ENCODE measurements at regions not wholly inside any gene's neighbourhood (a gene's known extent, or its start where the extent isn't known, plus 50 kb on each side); places are given as distances from the start of the nearest gene placed in this dataset.

GRCh38 chr21:14759285-14759684 lies 213.2 kb upstream of the SAMSN1 start:
- no peak for DNase-seq
- Mint-ChIP-seq H3K4me3 (no peak overlapping the region), H3K27me3 (no peaks in the 10 kb centered on the region), H3K4me1 (ENCODE audit: low read depth) (peaks cover 1% of the 10 kb centered on the region), H3K36me3 (no peaks in the 10 kb centered on the region), H3K9me3 (no peaks in the 10 kb centered on the region), H3K27ac (no peak overlapping the region)
- CTCF ChIA-PET = no interaction called here
- intact Hi-C loops (cut with micrococcal nuclease) = no loop called here
- POLR2A ChIA-PET = no interaction called here

- ChIA-PET POLR2A (no interaction called here), CTCF (no interaction called here)
- H3K4me1 Mint-ChIP-seq (ENCODE audit: low read depth) = peaks cover 1% of the 10 kb centered on the region
- intact Hi-C loops (cut with micrococcal nuclease) = no loop called here
- no peaks in the 10 kb centered on the region for H3K9me3 Mint-ChIP-seq
- no peak for DNase-seq
- no peaks in the 10 kb centered on the region for H3K36me3 Mint-ChIP-seq
- H3K4me3 Mint-ChIP-seq = no peak overlapping the region
- H3K27ac Mint-ChIP-seq = no peak overlapping the region
- no peaks in the 10 kb centered on the region for H3K27me3 Mint-ChIP-seq
Measured at GRCh38 chr21:14758849-14759248, 212.7 kb upstream of the SAMSN1 start.

- no peaks in the 10 kb centered on the region for H3K27me3 Mint-ChIP-seq
- no peak overlapping the region for H3K27ac Mint-ChIP-seq
- intact Hi-C loops (cut with micrococcal nuclease) = no loop called here
Measured at GRCh38 chr21:14757533-14758327, 211.6 kb upstream of the SAMSN1 start.

GRCh38 chr21:14755086-14755485 lies 209.0 kb upstream of the SAMSN1 start:
- intact Hi-C loops (cut with micrococcal nuclease) = no loop called here
- Mint-ChIP-seq H3K4me1 (ENCODE audit: low read depth) (no peaks in the 10 kb centered on the region), H3K36me3 (no peaks in the 10 kb centered on the region), H3K4me3 (no peak overlapping the region), H3K9me3 (no peaks in the 10 kb centered on the region), H3K27ac (no peak overlapping the region), H3K27me3 (no peaks in the 10 kb centered on the region)
- DNase-seq = no peak
- POLR2A ChIA-PET = no interaction called here
- CTCF ChIA-PET = no interaction called here

More at GRCh38 chr21:14757533-14758327, 211.6 kb upstream of the SAMSN1 start:
- no peaks in the 10 kb centered on the region for H3K9me3 Mint-ChIP-seq
- H3K4me3 Mint-ChIP-seq = no peak overlapping the region
- no peaks in the 10 kb centered on the region for H3K36me3 Mint-ChIP-seq
- ChIA-PET POLR2A (no interaction called here), CTCF (no interaction called here)
- no peak for DNase-seq
- peaks cover 1% of the 10 kb centered on the region for H3K4me1 Mint-ChIP-seq (ENCODE audit: low read depth)

- ChIA-PET CTCF (no interaction called here), POLR2A (no interaction called here)
- Mint-ChIP-seq H3K36me3 (no peaks in the 10 kb centered on the region), H3K27ac (no peak overlapping the region), H3K4me3 (no peak overlapping the region), H3K4me1 (ENCODE audit: low read depth) (no peaks in the 10 kb centered on the region), H3K27me3 (no peaks in the 10 kb centered on the region), H3K9me3 (no peaks in the 10 kb centered on the region)
- no peak for DNase-seq
- intact Hi-C loops (cut with micrococcal nuclease) = no loop called here
Measured at GRCh38 chr21:14754682-14755081, 208.6 kb upstream of the SAMSN1 start.

GRCh38 chr21:14754259-14754604 lies 208.1 kb upstream of the SAMSN1 start:
- no peak overlapping the region for H3K27ac Mint-ChIP-seq
- H3K36me3 Mint-ChIP-seq = no peaks in the 10 kb centered on the region
- no peak overlapping the region for H3K4me3 Mint-ChIP-seq
- ChIA-PET CTCF (interaction anchor here (0.9 kb wide), 1 partner anchor 11 kb away, joined by 4 read pairs; no protein-coding TSS in a partner anchor), POLR2A (no interaction called here)
- H3K9me3 Mint-ChIP-seq = no peaks in the 10 kb centered on the region
- H3K4me1 Mint-ChIP-seq (ENCODE audit: low read depth) = no peaks in the 10 kb centered on the region
- DNase-seq = no peak
- no peaks in the 10 kb centered on the region for H3K27me3 Mint-ChIP-seq
- intact Hi-C loops (cut with micrococcal nuclease) = no loop called here

- no peaks in the 10 kb centered on the region for H3K4me1 Mint-ChIP-seq (ENCODE audit: low read depth)
- H3K4me3 Mint-ChIP-seq = no peak overlapping the region
- ChIA-PET CTCF (interaction anchor here (0.9 kb wide), 1 partner anchor 11 kb away, joined by 4 read pairs; no protein-coding TSS in a partner anchor), POLR2A (no interaction called here)
- no peak overlapping the region for H3K27ac Mint-ChIP-seq
- no peak for DNase-seq
- H3K9me3 Mint-ChIP-seq = no peaks in the 10 kb centered on the region
- intact Hi-C loops (cut with micrococcal nuclease) = no loop called here
- no peaks in the 10 kb centered on the region for H3K36me3 Mint-ChIP-seq
- H3K27me3 Mint-ChIP-seq = no peaks in the 10 kb centered on the region
Measured at GRCh38 chr21:14753466-14754258, 207.5 kb upstream of the SAMSN1 start.

- intact Hi-C loops (cut with micrococcal nuclease) = no loop called here
- Mint-ChIP-seq H3K27ac (no peak overlapping the region), H3K9me3 (no peaks in the 10 kb centered on the region), H3K27me3 (no peaks in the 10 kb centered on the region), H3K4me3 (no peak overlapping the region), H3K4me1 (ENCODE audit: low read depth) (no peaks in the 10 kb centered on the region), H3K36me3 (no peaks in the 10 kb centered on the region)
- ChIA-PET POLR2A (no interaction called here), CTCF (no interaction called here)
- no peak for DNase-seq
Measured at GRCh38 chr21:14753069-14753465, 207.0 kb upstream of the SAMSN1 start.

GRCh38 chr21:14752345-14752909 lies 206.3 kb upstream of the SAMSN1 start:
- no peaks in the 10 kb centered on the region for H3K9me3 Mint-ChIP-seq
- intact Hi-C loops (cut with micrococcal nuclease) = no loop called here
- no peaks in the 10 kb centered on the region for H3K4me1 Mint-ChIP-seq (ENCODE audit: low read depth)
- CTCF ChIA-PET = no interaction called here
- H3K27ac Mint-ChIP-seq = no peak overlapping the region
- POLR2A ChIA-PET = no interaction called here
- no peak for DNase-seq
- no peaks in the 10 kb centered on the region for H3K36me3 Mint-ChIP-seq
- H3K4me3 Mint-ChIP-seq = no peak overlapping the region
- no peaks in the 10 kb centered on the region for H3K27me3 Mint-ChIP-seq

- no peaks in the 10 kb centered on the region for H3K36me3 Mint-ChIP-seq
- no peak for DNase-seq
- no peaks in the 10 kb centered on the region for H3K9me3 Mint-ChIP-seq
- ChIA-PET CTCF (no interaction called here), POLR2A (no interaction called here)
- H3K27me3 Mint-ChIP-seq = no peaks in the 10 kb centered on the region
- no peaks in the 10 kb centered on the region for H3K4me1 Mint-ChIP-seq (ENCODE audit: low read depth)
- intact Hi-C loops (cut with micrococcal nuclease) = no loop called here
- H3K4me3 Mint-ChIP-seq = no peak overlapping the region
- no peak overlapping the region for H3K27ac Mint-ChIP-seq
Measured at GRCh38 chr21:14751602-14752344, 205.7 kb upstream of the SAMSN1 start.

GRCh38 chr21:14751011-14751410 lies 204.9 kb upstream of the SAMSN1 start:
- POLR2A ChIA-PET = no interaction called here
- no peak for DNase-seq
- intact Hi-C loops (cut with micrococcal nuclease) = no loop called here
- no peak overlapping the region for H3K4me3 Mint-ChIP-seq
- no peaks in the 10 kb centered on the region for H3K27me3 Mint-ChIP-seq
- no peaks in the 10 kb centered on the region for H3K36me3 Mint-ChIP-seq
- CTCF ChIA-PET = no interaction called here
- H3K27ac Mint-ChIP-seq = no peak overlapping the region
- H3K4me1 Mint-ChIP-seq (ENCODE audit: low read depth) = no peaks in the 10 kb centered on the region
- no peaks in the 10 kb centered on the region for H3K9me3 Mint-ChIP-seq

- H3K4me3 Mint-ChIP-seq = no peak overlapping the region
- H3K9me3 Mint-ChIP-seq = no peaks in the 10 kb centered on the region
- H3K27me3 Mint-ChIP-seq = no peaks in the 10 kb centered on the region
- no peaks in the 10 kb centered on the region for H3K36me3 Mint-ChIP-seq
- ChIA-PET CTCF (no interaction called here), POLR2A (no interaction called here)
- H3K27ac Mint-ChIP-seq = no peak overlapping the region
- H3K4me1 Mint-ChIP-seq (ENCODE audit: low read depth) = no peaks in the 10 kb centered on the region
- intact Hi-C loops (cut with micrococcal nuclease) = no loop called here
- DNase-seq = no peak
Measured at GRCh38 chr21:14750041-14750440, 203.9 kb upstream of the SAMSN1 start.

Data from activated CD4-positive, alpha-beta memory T cell treated with anti-CD3 and anti-CD28 coated beads for 36 hours (primary cell).